ENCODE measurements at regions not wholly inside any gene's neighbourhood (a gene's known extent, or its start where the extent isn't known, plus 50 kb on each side); places are given as distances from the start of the nearest gene placed in this dataset.
A peak's percentile ranks its signal among the peaks of the same experiment; 100 is the strongest.

DNA sequence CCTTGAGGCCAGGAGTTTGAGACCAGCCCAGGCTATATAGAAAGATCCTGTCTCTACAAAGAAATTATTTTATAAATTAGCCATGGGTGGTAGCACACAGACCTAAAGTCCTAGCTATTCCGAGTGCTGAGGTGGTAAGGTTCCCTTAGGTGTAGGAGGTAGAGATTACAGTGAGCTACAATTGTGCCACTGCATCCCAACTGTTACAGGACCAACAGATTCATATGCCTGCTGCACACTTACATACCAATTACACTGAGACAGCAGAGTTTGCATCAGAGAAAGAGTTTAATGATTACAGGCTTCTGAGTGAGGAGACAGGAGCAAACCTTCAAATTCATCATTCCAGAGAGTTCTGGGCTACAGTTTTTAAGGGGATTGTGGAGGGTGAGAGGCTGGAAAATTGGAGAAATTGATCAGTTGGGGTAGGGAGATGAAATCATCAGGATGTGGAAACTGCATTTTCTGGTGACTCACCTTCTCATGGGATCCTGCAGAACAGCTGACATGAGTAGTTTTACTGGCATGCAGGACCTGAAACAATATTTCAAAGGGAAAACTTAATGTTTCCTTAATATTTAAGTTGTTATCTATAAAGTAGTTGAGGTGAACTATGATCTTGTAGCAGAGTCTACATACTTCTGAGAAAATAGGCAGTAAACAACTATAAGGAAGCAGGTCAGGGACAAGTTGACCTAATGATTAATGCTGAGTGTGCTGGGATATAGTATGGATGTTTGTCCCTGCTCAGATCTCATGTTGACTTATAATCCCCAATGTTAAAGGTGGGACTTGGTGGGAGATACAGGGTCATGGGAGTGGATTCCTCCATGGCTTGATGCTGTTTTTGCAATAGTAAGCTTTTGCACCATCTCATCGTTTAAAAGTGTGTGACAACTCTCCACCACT lies 54.7 kb downstream of the ANXA2R start (continued):
- TF ChIP-seq, protein P1, sequence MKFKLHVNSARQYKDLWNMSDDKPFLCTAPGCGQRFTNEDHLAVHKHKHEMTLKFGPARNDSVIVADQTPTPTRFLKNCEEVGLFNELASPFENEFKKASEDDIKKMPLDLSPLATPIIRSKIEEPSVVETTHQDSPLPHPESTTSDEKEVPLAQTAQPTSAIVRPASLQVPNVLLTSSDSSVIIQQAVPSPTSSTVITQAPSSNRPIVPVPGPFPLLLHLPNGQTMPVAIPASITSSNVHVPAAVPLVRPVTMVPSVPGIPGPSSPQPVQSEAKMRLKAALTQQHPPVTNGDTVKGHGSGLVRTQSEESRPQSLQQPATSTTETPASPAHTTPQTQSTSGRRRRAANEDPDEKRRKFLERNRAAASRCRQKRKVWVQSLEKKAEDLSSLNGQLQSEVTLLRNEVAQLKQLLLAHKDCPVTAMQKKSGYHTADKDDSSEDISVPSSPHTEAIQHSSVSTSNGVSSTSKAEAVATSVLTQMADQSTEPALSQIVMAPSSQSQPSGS (CRISPR knock-in tag; IDR thresholded peaks at IDR 0.05), result no peak
- TF ChIP-seq CBX3 (IDR thresholded peaks at IDR 0.05; ENCODE audit: borderline replicate concordance in 1 of 2, low read length in 2 of 2), result peak; percentile 38 to 43; a peak in 1 of 3 replicates
- peak; percentile 87 for TF ChIP-seq FOSL1 (tag; conservative IDR thresholded peaks at IDR 0.05)
- TF ChIP-seq SMAD4 (CRISPR knock-in tag; conservative IDR thresholded peaks at IDR 0.05), result 0 out of 2 replicates have a peak, but pooled peaks have one; percentile 15
- no peak for TF ChIP-seq MXI1 (IDR thresholded peaks at IDR 0.05; ENCODE audit: low read depth, low read length)

DNA sequence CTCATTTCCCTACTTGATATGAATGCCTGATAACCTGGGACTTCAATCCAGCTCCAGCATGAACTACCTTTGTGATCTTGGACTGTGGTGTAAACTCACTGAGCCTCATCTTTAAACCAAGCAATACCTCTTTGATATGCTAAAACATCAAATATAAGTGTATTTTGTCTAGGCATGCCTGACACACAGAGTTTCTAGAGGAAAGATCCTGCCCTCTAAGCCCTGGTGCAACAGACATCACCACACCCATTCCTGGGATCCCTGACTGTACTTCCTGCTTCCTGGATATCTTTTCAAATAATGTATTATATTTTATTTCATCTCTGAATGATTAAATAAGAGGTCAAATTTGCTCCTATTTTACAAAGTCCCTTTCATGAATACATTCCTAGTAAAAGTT lies 55.8 kb downstream of the ANXA2R start:
- no peak for FAIRE-seq
- no peak for DNase-seq (ENCODE audit: extremely low read depth in 1 of 4, low spot score in 3 of 4)
- Histone ChIP-seq H3K9ac (ENCODE audit: insufficient read depth in 1 of 2, low read depth in 2 of 2, low read length in 2 of 2) (no peak overlapping the region), H3K4me3 (no peak overlapping the region), H3K9me1 (ENCODE audit: control insufficient read depth, insufficient read depth, low read length) (no peaks in the 10 kb centered on the region), H3K36me3 (ENCODE audit: control insufficient read depth, insufficient read depth, low read length) (no peaks in the 10 kb centered on the region), H2AFZ (ENCODE audit: low read depth, low read length) (no peak overlapping the region), H4K20me1 (replicated peaks; ENCODE audit: control insufficient read depth, insufficient read depth, low read length) (no peaks in the 10 kb centered on the region), H3K4me1 (replicated peaks in 1 of 2; ENCODE audit: control insufficient read depth in 2 of 2, insufficient read depth in 2 of 2, low read length in 2 of 2) (peaks cover 17 to 19% of the 10 kb centered on the region in 2 experiments; a peak in 4 of 5 replicates), H3K79me2 (ENCODE audit: control insufficient read depth, insufficient read depth, low read length) (no peaks in the 10 kb centered on the region), H3K4me2 (ENCODE audit: insufficient read depth, low read length) (no peak overlapping the region), H3K27me3 (ENCODE audit: control insufficient read depth in 2 of 2, insufficient read depth in 2 of 2, low read length in 2 of 2) (no peaks in the 10 kb centered on the region), H3K9me3 (replicated peaks; ENCODE audit: control insufficient read depth, insufficient read depth, low read depth, low read length) (peaks cover 13% of the 10 kb centered on the region), H3K27ac (ENCODE audit: extremely low read depth, low read depth, low read length) (no peak overlapping the region)
- in situ Hi-C loops (cut with MboI), result no loop called here
- intact Hi-C loops (cut with micrococcal nuclease), result no loop called here
- ChIA-PET CTCF (ENCODE audit: low intra/inter-chr PET ratio) (no interaction called here), POLR2A (interaction anchor here (1.2 kb wide), 1 partner anchor 10 kb away, joined by 3 read pairs; no protein-coding TSS in a partner anchor)
- BruUV-seq (replicated peaks), result no TSS peak
- TF ChIP-seq TGIF2 (CRISPR knock-in tag; IDR thresholded peaks at IDR 0.05), result 0 out of 2 replicates have a peak, but pooled peaks have one; percentile 23
- TF ChIP-seq ZNF785 (CRISPR knock-in tag; IDR thresholded peaks at IDR 0.05), result no peak
- TF ChIP-seq RNF2 (IDR thresholded peaks at IDR 0.05), result no peak
- no peak for TF ChIP-seq BACH1 (tag; IDR thresholded peaks at IDR 0.05)
- TF ChIP-seq DMBX1 (CRISPR knock-in tag; IDR thresholded peaks at IDR 0.05; ENCODE audit: borderline replicate concordance), result peak; percentile 31; the same call in 1 of the 2 replicates
- no peak for TF ChIP-seq HLTF (IDR thresholded peaks at IDR 0.05)
- ATAC-seq, result no peak

All from K562 (cell line).